NCI-H187 (cell line): ENCODE measurements at regions not wholly inside any gene's neighbourhood (a gene's known extent, or its start where the extent isn't known, plus 50 kb on each side); places are given as distances from the start of the nearest gene placed in this dataset.

Experiments
- DNase-seq, 2 experiments: peaks; one replicate each; lab custom pipeline; 2025; lab: John Stamatoyannopoulos, UW

DNA sequence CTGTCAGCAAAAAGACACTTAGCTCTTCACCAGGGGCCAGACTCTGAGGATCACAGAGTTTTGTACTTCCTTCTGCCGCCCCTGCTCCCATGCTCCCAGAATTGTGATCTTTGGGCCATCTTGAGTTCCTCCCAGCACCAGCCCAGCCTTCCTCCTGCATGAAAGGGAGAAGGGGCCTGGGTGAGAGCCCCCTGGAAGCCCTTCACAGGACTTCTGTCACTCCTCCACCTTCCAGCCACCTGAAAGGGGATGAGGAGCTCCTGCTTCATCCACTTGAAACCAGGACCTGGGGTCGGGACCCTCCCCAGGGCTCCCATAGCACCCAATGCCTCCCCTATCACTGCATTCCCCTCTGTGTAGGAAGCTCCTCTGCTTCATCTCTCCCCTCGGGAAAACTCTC is 174.2 kb downstream of the BUD13 start:
- no peak for DNase-seq

DNA sequence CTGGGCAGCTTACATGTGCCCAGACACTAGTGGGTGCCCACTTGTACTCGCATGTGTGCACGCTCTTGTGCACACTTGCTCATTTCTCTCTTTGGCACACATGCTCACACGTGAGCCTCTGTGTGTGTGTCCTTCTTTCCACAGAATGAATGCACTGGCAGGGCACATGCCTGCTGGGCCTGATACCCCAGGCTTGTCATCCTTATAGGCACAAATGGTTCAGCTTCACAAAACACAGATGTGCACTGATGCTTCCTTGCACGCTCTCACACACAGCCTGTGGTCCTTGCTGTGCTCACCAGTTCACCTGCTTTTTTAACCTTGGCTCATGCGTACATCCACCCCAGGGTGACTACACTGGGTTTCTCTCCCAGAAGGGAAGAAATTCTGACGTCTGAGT is 174.8 kb downstream of the BUD13 start:
- DNase-seq, result no peak

DNA sequence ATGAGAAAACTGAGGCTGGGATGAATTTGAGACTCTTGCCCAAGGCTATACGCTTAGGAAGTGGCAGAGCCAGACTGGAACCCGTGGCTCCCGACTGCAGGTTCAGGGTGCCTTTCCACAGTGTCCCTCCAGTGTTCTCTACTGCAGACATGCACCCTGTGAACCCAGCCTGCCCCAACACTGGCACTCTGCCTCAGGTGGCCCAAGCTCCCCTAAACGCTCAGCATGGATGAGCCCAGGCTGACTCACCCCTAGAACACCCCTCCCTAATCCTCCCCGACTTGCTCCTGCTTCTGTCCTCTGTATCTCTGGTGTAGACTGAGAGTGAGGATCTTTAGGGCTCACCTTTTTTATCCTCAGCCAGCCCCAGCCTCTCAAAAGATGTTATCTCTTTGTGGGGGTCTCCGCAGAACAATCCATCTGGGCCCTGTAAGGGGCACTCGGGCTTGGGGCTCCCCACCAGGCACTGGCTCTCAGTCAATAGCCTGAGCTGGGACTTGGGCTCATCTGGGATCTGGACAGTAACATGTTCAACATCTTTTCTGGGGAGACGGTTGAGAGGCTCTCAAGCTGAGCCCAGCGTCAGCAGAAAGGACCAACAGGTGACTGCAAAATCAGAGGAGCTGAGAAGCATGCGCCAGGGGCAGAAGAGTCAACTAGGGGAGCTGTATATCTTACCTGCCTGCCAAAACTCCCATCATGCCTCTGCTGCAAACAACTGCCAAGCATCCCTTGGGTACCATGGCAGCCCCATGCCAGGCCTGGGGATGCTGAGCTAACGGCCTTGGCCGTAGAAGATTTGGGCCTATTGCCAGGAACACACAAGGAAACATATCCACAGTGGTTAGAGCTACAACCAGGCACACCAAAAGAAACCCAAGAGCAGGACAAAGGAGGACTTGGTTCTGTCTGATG is 176.2 kb downstream of the BUD13 start:
- DNase-seq, result no peak

DNA sequence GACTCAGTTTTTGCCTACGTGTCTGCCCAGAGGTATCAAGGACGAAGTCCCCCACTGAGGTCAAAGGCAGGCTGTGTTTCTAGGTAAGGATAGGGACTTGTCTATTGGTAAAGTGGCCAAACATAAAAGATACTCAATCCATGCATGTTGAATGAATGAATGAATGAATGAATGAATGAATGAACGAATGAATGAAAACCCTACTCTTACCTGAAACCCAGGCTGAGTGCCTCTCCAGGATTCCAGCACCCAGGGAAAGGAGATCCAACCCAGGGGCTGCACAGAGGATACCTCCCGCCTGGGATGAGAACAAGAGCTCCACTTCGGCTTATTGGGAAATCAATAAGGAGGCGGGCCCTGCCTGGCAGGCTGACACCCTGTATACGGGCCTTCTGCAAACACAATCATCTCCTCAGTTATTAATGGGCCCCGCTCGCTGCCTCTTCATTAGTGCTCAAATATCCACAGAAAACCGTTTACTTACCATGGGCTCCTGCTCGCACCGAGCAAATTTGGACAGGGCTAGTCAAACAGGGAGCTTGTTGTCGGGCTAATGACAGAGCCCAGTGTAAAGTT is 177.4 kb downstream of the BUD13 start:
- DNase-seq, result no peak

DNA sequence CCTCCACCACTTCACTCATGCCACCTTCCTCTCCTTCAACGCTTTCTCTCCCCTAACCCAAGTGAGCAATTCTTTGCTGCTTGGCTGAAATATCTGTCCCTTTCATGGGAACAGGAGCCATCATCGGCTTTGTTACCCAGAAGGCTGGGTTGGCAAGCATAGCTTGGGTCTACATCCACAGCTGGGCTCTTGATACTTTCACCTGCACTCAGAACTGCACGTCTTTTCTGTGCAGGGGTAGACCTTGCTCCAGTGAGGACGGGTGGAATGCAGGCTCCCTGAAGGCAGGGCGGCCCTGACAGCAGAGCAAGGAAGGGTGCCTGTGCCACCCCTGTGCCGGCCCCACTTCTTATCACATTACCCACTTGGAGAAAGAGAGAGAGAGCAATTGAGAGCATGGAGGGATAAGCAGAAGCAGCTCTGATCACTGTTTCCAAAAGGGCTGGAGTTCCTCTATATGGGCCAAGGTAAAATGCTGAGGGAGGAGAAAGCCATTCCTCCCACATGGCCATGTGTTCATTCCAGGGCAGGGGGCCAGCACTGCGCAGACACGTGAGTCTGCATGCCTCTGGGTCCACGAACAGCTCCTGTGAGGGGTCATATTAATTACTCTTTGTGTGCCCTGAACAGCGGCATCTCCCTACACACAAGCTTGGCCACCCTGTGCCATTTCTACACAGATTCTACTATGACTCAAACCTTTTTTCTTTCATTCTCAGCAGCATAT is 181.8 kb downstream of the BUD13 start:
- DNase-seq, result no peak

DNA sequence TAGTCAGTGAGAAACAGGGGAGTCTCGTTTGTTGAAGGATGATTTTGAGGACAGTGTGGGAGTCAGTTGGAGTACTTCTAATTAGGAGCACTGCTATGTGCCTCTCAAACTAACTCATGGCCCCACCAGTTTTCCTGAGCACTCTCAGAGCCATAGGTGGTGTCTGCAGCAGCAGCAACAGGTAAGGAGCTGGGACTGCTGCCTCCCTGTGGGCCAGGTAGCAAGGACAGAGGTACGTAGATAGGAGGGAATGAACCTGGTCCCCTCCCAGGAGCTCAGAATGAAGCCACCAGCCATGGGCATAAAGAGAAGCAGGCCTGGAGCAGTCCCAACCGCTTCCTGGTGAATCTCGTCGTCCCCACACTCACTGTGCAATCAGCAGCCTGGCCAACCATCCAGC is 183.4 kb downstream of the BUD13 start:
- no peak for DNase-seq

DNA sequence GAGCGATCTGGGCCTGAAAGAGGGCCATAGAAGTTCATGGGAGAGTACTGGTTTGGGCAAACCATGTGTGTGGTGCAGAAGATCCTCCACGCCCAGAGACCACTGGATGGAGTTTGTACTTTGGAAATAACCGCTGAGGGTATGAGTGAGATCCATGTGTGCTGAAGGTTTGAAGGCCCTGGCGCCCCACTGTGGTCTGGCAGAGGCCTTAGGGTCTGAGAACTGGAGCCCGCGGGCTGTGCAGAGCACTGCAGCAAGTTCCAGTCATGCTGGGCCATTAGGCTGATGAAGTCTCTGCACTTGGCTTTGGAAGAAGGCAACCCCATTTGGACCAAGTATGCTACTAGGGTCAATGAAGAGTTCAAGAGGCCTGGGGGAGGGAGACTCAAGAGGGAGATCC is 186.4 kb downstream of the BUD13 start:
- DNase-seq, result no peak

DNA sequence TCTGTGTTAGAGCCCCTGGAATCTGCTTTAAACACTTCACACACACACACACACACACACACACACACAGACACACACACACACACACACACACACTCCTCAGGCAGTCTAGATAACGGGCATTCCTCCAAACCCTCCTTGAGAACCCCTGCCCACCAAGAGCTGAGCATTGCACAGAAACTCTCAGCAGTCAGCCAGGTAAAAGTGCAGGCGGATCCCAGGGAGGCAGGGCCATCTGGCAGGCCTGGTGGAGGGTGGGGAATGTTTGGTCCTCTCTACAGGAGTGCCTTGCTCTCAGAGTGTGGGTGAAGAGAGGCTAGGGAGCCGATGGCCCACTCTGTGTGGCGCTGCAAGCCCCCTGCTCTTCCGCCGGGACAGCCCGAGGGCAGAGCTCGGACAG is 190.2 kb downstream of the BUD13 start:
- no peak for DNase-seq

DNA sequence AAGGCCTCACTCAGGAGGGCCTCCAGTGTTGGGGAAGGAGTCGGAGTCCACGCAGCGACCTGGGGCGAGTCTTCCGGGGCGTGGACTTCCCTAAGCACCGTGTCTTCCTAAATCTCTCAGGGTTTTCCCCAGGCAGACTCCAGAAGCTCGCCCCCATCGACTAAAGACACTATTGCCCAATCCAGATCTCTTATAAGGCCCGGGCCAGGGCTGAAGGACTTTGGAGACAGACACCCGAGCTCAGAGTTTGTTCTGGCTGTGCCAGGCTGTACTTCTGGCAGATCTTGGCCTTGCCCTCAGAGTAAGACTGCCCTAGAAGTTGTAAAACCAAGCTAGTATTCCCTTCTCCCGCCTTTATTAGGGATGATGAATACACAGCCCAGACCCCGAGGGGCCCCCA is 191.4 kb downstream of the BUD13 start:
- DNase-seq, result no peak

DNA sequence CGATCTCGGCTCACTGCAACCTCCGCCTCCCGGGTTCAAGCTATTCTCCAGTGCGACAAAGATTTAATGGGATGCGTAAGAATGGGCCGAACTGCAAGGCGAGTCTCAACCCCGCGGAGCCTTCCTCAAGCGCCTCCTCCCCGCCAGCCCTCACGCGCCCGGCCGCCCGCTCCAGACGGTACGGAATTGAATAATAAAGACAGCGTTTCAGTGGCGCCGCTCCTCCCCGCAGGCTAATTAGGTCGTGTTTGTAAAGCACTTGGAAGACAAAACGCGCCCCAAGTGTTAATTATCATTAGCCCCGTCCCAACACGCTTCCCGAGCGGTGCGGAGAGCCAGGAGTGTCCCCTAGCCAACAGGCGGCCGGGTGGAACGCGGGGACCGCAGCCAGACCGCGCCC is 192.0 kb downstream of the BUD13 start:
- DNase-seq, result no peak

DNA sequence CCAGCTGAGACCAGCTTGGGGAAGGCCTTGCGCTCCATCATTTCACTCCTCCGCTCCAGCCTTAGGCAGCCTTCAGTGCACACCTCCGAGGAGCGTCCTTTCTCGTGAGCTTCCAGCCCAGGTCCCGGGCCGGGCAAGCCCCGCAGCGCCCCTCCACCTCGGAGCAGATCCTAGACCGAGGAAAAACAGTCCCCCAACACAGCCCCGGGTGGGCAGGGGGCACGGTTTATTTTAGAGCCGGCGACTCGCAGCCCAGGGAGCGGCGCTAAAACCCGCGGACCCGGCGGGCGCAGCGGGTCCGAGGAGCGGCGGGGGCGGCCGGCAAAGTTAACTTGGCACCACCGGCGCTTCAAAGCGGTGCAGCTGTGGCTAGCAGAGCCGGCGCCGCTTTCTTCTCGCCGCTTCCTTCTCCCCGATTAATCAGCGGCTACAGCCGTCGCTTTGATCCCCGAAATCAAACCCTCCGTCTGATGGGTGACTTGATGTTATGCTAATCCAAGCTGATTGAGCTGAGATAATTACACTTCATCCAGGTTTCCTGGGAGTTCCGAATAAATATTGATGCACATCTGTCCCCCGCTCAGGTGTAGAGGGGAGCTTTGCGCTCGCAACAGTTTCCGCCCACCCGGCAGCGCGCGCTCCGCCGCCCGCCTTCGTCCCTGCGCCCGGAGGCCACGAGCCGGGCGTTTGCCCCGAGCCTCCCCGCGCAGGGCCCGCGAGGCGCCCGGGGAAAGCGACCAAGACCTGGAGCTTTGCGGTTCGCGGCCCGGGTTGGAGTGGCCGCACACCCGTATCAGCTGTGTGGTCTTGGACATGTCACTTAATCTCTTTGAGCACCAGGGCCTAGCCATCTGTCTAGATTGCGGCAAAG is 192.7 kb downstream of the BUD13 start:
- DNase-seq, result no peak

DNA sequence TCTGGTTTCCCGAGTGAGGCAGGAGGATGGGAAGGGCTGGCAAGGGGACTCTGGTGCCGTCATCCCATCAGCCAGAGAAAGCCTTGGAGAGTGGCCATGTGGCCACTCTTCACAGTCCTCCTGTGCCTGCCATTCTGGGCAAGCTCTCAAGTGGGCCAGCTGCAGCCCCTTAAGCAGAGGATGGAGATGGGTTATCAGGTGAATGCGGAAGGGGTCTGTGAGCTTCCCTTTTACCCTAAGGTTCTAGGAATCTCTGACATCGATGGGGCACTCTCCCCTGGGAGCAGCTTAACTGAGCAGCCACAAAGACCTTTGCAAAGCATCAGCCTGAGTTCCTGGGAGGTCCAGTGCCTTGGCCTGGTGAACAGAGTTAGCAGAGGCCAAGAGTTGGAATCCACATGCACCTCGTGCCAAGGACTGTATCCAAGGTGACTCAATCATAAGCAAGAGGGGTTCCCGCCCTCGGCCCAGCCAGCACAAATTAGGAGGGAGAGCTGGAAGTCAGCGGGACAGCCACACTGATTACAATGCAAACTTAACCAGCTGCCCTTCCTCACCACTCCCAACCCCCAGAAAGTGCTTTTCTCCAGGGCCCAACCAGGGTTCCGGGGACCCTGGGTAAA is 193.6 kb downstream of the BUD13 start:
- DNase-seq, result no peak

DNA sequence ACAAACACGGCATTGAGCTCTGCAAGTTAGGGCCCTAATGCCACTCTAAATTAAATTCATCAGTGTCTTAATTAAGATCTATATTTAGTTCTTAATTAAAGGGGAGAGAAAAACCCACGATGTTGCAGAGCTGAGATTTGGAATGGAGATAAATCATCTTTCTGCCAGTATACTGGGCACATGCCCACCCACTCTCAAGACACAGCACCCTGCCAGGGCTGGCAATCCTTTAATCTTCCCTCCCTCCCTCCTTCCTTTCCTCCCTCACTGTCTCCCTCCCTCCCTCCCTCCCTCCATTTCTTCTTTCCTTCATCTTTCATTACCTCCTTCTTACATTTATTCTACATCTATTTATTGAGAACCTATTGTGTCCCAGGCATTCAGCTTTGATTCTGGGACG is 194.8 kb downstream of the BUD13 start:
- DNase-seq, result no peak

DNA sequence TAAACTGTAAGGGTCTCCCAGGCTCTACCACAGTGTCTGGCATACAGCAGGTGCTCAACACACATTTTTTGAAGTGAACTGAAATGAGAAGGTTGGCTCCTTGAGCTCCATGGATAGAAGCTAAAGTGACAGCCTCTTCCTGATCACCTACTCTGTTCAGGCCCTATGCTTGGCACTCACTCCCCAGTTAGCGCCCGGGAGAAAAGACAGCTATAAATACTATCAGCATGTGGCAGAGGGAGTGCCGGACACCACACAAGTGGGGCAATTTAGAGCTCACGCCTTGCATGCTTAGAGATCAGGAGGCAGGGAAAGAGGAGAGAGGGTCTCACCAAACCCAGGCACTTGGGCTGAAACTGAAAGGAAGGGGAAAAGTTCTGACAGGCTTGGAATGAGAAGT is 195.5 kb downstream of the BUD13 start:
- no peak for DNase-seq

DNA sequence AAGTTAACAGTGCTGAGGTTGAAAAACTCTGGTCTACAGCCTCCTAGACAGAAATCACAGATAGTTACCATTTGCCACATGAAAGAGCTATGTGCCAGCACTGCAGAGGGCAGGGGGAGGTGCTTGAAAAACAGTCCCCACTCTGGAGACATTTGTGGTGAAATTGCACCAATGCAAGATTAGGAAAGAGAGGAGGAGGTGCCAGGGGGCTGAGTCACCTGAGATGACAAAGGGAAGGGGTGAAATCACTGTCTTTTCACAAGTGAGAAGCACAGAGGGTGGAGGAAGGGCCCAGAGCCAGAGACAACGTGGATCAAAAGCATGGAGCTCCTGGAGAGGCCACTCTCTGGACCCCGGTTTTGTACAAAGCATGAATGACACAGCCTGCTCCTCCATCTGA is 196.3 kb downstream of the BUD13 start:
- DNase-seq, result no peak

DNA sequence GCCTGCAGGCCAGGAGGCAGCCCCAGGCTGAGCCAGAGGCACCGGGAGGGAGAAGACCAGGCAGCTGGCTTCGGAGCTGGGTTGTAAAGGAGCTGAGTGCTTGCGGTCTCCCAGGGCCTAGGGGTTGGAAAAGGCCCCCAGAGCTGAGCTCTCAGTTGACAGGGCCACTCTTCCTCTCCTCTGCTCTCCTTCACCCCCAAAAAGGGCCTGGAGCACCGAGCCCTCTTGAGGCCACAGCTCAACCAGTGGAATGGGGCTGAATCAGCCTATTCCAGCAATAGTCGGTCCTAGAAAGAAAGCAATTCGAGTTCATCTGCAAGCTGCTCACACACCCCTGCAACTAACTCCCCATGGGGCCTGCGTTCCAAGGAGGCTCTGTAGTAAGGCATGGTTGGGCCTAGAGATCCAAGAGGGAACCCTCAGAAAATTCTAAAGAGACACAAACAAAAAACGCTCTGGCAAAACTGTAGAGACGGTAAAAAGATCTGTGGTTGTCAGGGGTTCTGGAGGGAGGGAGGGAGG is 205.0 kb downstream of the BUD13 start:
- DNase-seq, result no peak

DNA sequence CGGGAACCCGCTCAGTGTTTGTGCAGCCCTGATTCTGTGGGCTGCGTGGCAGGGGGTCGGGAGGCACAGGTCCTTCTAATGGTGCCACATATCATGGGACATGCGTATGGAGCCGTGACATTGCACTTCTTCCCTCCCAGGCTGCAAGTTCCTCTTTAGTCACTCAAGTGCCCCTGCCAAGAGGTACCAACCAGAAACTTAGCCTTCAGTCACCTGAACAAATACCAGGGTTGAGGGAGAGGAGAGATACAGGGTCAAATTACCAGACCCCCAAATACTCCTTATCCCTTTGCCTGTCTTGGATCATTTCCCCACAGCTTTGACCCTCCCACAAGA is 209.1 kb downstream of the BUD13 start:
- no peak for DNase-seq

DNA sequence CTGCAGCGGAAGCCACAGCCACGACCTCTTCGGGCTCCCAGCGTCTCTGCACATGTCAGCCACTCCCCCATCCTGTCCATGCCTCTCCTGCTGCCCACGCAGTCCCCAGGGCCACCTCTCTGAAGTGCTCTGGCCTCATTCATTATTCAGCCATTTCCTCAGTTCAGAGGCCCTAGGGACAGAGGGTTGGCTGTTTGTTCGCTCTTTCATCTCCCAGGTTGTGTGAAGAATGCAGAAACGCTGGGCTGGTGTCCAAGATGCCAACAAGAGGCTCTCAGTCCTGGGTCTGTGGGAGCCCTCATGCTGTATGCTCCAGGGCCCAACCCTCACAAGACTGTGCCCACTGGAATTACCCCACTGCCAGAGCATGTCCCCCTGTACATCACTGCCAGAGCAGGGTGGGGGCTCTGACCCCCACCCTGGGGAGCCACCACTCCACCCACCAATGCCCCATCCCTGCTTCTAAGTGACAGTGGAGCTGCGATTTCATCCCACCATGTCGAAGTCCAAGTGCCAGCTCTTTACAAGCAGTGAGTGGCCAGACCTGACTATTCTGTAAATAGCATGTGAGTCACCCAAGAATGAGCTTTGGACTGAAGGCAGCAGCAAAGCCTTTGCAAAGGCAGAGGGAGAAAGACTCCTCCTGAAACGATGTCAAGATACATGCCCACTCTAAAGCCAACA is 209.6 kb downstream of the BUD13 start:
- DNase-seq, result no peak

DNA sequence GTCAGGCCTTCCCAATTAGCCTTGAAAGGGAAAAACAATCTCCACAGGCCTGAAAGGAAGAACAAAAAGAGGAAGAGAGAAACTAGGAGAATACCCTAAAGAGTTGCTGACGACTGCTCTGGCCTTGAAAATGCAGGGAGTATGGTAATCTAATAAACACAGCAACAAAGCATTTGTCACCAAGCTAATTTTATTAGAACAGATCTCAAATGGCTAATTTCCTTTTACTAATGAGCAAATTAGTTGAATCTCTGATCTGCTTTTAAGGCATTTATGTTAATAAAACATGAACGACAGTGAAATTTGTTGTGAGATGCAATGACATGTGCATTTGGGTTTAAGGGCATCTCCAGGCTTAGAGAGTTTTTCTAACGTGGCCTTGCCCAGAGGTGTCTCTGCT is 212.2 kb downstream of the BUD13 start:
- no peak for DNase-seq

DNA sequence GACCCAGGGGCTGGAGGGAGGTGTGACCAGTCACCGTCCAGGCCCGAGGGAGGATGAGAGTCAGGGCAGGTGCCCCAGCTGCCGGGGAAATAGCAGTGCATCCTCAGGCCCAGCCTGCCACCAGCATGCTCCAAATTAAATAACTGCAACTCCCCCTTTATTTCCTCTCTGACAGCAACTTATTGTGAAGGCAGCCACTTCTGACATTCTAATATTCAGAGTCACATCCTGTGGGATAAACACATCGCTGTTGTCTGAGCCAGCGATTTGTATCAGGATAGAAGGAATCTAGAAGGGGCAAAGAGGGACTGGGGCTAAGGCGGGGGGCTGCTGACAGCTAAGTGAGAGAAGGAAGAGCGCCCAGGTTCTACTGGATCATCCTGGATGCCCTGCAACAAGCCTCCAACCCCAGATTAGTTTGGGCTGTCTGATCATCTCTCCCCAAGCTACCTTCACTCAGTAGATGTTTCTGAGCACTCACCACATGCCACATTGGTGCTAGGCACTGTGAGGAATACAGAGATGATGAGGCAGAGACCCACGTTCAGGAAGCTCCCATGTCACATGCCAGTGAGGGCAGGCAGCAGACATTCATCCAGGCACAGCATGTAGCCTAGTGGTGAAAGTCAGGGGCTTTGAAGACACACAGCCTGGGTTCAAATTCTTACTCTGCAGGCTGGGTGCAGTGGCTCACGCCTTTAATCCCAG is 214.1 kb downstream of the BUD13 start:
- DNase-seq, result no peak
